Natural killer cell (primary cell): ENCODE measurements at regions not wholly inside any gene's neighbourhood (a gene's known extent, or its start where the extent isn't known, plus 50 kb on each side); places are given as distances from the start of the nearest gene placed in this dataset.

Source experiments
- ATAC-seq, 3 donors: fragments of 150-1000 bp in 2 of 3; fragments of 200-7000 bp in 1 of 3; cut with Tn5 transposase; 1 replicate in 1 of 3; 2 replicates in 2 of 3; pipeline ENCODE4 v1.10.0; 2021; ENCODE audit warnings: mild to moderate bottlenecking in 2 of 3, moderate library complexity in 2 of 3
- DNase-seq, 2 donors: peaks; one replicate each; pipeline versions ENCODE4 v3.0.0 to v3.0.0-alpha.2; 2013 to 2021; ENCODE audit warnings: mixed read lengths in 1 of 2
- H3K27ac ChIP-seq: one replicate; pipeline ENCODE4 v1.5.1; 2013; ENCODE audit warnings: mild to moderate bottlenecking, low read length
- H3K27me3 ChIP-seq: one replicate; pipeline ENCODE4 v1.6.1; 2013; ENCODE audit warnings: low read length; ENCODE audit not compliant: control insufficient read depth, insufficient read depth
- H3K36me3 ChIP-seq: one replicate; pipeline ENCODE4 v1.6.1; 2013; ENCODE audit warnings: low read length; ENCODE audit not compliant: control insufficient read depth, insufficient read depth
- H3K4me1 ChIP-seq: one replicate; pipeline ENCODE4 v1.6.1; 2013; ENCODE audit warnings: low read length; ENCODE audit not compliant: control insufficient read depth, insufficient read depth
- H3K4me3 ChIP-seq: one replicate; pipeline ENCODE4 v1.5.1; 2013; ENCODE audit warnings: low read length
- H3K9me3 ChIP-seq: one replicate; pipeline ENCODE4 v1.6.1; 2013; ENCODE audit warnings: low read length; ENCODE audit not compliant: control insufficient read depth, insufficient read depth
- H3K27ac Mint-ChIP-seq, 2 donors: one replicate each; pipeline ENCODE4 v1.8.0; 2022; ENCODE audit warnings: mild to moderate bottlenecking in 2 of 2, mixed read lengths in 2 of 2, moderate library complexity in 1 of 2
- H3K27me3 Mint-ChIP-seq, 2 donors: one replicate each; pipeline ENCODE4 v1.8.0; 2022; ENCODE audit warnings: low read depth in 2 of 2, mixed read lengths in 2 of 2
- H3K36me3 Mint-ChIP-seq: one replicate; pipeline ENCODE4 v1.8.0; 2022; ENCODE audit warnings: mixed read lengths
- H3K4me1 Mint-ChIP-seq, 2 donors: one replicate each; pipeline ENCODE4 v1.8.0; 2022; ENCODE audit warnings: mixed read lengths in 2 of 2
- H3K4me3 Mint-ChIP-seq: one replicate; pipeline ENCODE4 v1.8.0; 2022; ENCODE audit warnings: mild to moderate bottlenecking, moderate library complexity, mixed read lengths
- H3K9me3 Mint-ChIP-seq, 2 donors: one replicate each; pipeline ENCODE4 v1.8.0; 2022; ENCODE audit warnings: mixed read lengths in 2 of 2
- CTCF ChIP-seq: fragments of 200-600 bp; IDR thresholded peaks from one replicate; pipeline ENCODE4 v1.8.0; 2022; ENCODE audit warnings: antibody characterized with exemption
- WGBS: methylation state at CpG from one replicate; pipeline ENCODE4 v1.1.7; 2013; ENCODE audit warnings: missing lambda C conversion rate; ENCODE audit not compliant: insufficient coverage; 5-methylcytosine and 5-hydroxymethylcytosine counted together
- intact Hi-C: fragments of 100-400 bp; cut with micrococcal nuclease; formaldehyde crosslinking; loops from one replicate; pipeline ENCODE4 v1.14.2; 2022

GRCh38 chr22:46050916-46051614 is 74.1 kb upstream of the WNT7B start:
- Mint-ChIP-seq H3K9me3 (no peaks in the 10 kb centered on the region), H3K27ac (peak overlapping the region; percentile 79 to 93), H3K27me3 (no peaks in the 10 kb centered on the region), H3K4me1 (peaks cover 50 to 62% of the 10 kb centered on the region in 2 donors), H3K36me3 (no peaks in the 10 kb centered on the region), H3K4me3 (peak overlapping the region; percentile 79)
- peak overlapping the region; percentile 54 for H3K27ac ChIP-seq
- intact Hi-C loops: loop anchor here (10.0 kb wide), 1 partner anchor 234 kb away; no protein-coding TSS in a partner anchor
- TF ChIP-seq CTCF: no peak
- no peaks in the 10 kb centered on the region for H3K27me3 ChIP-seq
- no peaks in the 10 kb centered on the region for H3K9me3 ChIP-seq
- no peaks in the 10 kb centered on the region for H3K36me3 ChIP-seq
- DNase-seq (no peak), ATAC-seq (peak; percentile 5 to 54 (median 28))
- WGBS: 52% methylated on average over 10 of the region's 11 CpGs
- H3K4me1 ChIP-seq: peaks cover 76% of the 10 kb centered on the region
- no peak overlapping the region for H3K4me3 ChIP-seq

GRCh38 chr22:46051646-46052045 is 74.7 kb upstream of the WNT7B start:
- no peak for DNase-seq
- peaks cover 50 to 59% of the 10 kb centered on the region in 2 donors for H3K4me1 Mint-ChIP-seq
- H3K27ac Mint-ChIP-seq: peak overlapping the region; percentile 79 to 93
- H3K9me3 Mint-ChIP-seq: no peaks in the 10 kb centered on the region
- no peak for TF ChIP-seq CTCF
- H3K36me3 Mint-ChIP-seq: no peaks in the 10 kb centered on the region
- H3K27me3 Mint-ChIP-seq: no peaks in the 10 kb centered on the region
- no peak for ATAC-seq
- no peak overlapping the region for H3K4me3 ChIP-seq
- no peaks in the 10 kb centered on the region for H3K9me3 ChIP-seq
- 95% methylated on average over 8 of the region's 8 CpGs for WGBS
- intact Hi-C loops: loop anchor here (10.0 kb wide), 1 partner anchor 233 kb away; no protein-coding TSS in a partner anchor
- H3K27me3 ChIP-seq: no peaks in the 10 kb centered on the region
- peaks cover 80% of the 10 kb centered on the region for H3K4me1 ChIP-seq
- H3K27ac ChIP-seq: peak overlapping the region; percentile 80
- no peaks in the 10 kb centered on the region for H3K36me3 ChIP-seq
- peak overlapping the region; percentile 79 for H3K4me3 Mint-ChIP-seq

DNA sequence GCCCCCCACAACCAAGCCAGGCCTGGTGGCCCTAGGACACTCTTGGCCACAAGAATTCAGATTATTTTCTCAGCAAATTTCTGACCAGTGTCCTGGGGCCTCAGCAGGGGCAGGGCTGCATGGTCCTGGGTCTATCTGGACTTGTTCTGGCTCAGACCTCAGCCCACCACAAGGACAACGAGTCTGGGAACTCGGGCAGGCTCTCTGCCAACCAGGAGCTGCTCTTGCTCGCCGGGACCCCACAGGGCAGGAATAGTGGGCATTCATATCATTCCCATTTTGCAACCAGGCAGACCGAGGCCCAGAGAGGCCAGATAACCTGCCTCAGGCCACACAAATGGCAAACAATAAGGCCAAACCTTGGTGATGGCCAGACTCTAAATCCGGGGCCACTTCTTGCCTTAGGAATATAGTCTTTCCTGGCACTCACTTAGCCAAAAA is 75.4 kb upstream of the WNT7B start:
- Histone ChIP-seq H3K27me3 (no peaks in the 10 kb centered on the region), H3K9me3 (no peaks in the 10 kb centered on the region), H3K27ac (peak overlapping the region; percentile 80), H3K4me1 (peaks cover 79% of the 10 kb centered on the region), H3K36me3 (no peaks in the 10 kb centered on the region), H3K4me3 (peak overlapping the region; percentile 51)
- Mint-ChIP-seq H3K27me3 (no peaks in the 10 kb centered on the region), H3K9me3 (no peaks in the 10 kb centered on the region), H3K27ac (peak overlapping the region; percentile 90 to 93), H3K4me1 (peaks cover 50 to 56% of the 10 kb centered on the region in 2 donors), H3K36me3 (no peaks in the 10 kb centered on the region), H3K4me3 (peak overlapping the region; percentile 97)
- WGBS: 86% methylated on average over 6 of the region's 6 CpGs
- no peak for DNase-seq
- intact Hi-C loops: loop anchor here (10.0 kb wide), 1 partner anchor 232 kb away; no protein-coding TSS in a partner anchor
- TF ChIP-seq CTCF: no peak
- ATAC-seq: no peak
